DND-41 (cell line): ENCODE measurements at regions not wholly inside any gene's neighbourhood (a gene's known extent, or its start where the extent isn't known, plus 50 kb on each side); places are given as distances from the start of the nearest gene placed in this dataset.

Experiments used
- ATAC-seq: fragments of 200-7000 bp; cut with Tn5 transposase; 3 replicates; pipeline ENCODE4 v1.9.1; 2021; ENCODE audit warnings: low read depth; ENCODE audit not compliant: insufficient read depth
- DNase-seq: peaks from one replicate; pipeline ENCODE4 v3.0.0-alpha.2; 2020
- H2AFZ ChIP-seq: 2 replicates; pipeline ENCODE4 v1.6.0; 2012; ENCODE audit warnings: low read depth, low read length
- H3K27ac ChIP-seq: 2 replicates; pipeline ENCODE4 v1.5.1; 2012; ENCODE audit warnings: low read length, inconsistent platforms
- H3K27me3 ChIP-seq: fragments of 200-600 bp; sonication (generic); 2 replicates; pipeline ENCODE4 v1.6.0; 2012; ENCODE audit warnings: low read length, mild to moderate bottlenecking, inconsistent platforms; ENCODE audit not compliant: insufficient read depth, poor library complexity
- H3K36me3 ChIP-seq: 2 replicates; pipeline ENCODE4 v1.5.1; 2012; ENCODE audit warnings: low read length, inconsistent platforms; ENCODE audit not compliant: insufficient read depth
- H3K4me1 ChIP-seq: 2 replicates; pipeline ENCODE4 v1.5.1; 2012; ENCODE audit warnings: mild to moderate bottlenecking, low read length; ENCODE audit not compliant: insufficient read depth
- H3K4me2 ChIP-seq: 2 replicates; pipeline ENCODE4 v1.6.0; 2012; ENCODE audit warnings: mild to moderate bottlenecking, moderate library complexity, low read length, inconsistent platforms; ENCODE audit not compliant: insufficient read depth
- H3K4me3 ChIP-seq, 2 experiments: fragments of 200-600 bp in 1 of 2; shearing (Covaris generic) in 1 of 2; 2 replicates each; pipeline ENCODE4 v1.5.1; 2012 to 2016; ENCODE audit warnings: inconsistent platforms in 2 of 2, low read length in 2 of 2, mild to moderate bottlenecking in 2 of 2, low read depth in 1 of 2, moderate library complexity in 1 of 2
- H3K79me2 ChIP-seq: 2 replicates; pipeline ENCODE4 v1.6.0; 2012; ENCODE audit warnings: low read length, inconsistent platforms; ENCODE audit not compliant: insufficient read depth
- H3K9ac ChIP-seq: 2 replicates; pipeline ENCODE4 v1.6.0; 2012; ENCODE audit warnings: low read depth, mild to moderate bottlenecking, inconsistent platforms, low read length, moderate library complexity
- H3K9me3 ChIP-seq: 2 replicates; pipeline ENCODE4 v1.5.1; 2012; ENCODE audit warnings: low read length, moderate library complexity, mild to moderate bottlenecking, inconsistent platforms; ENCODE audit not compliant: insufficient read depth, severe bottlenecking
- H4K20me1 ChIP-seq: 2 replicates; pipeline ENCODE4 v1.6.0; 2012; ENCODE audit warnings: low read length; ENCODE audit not compliant: insufficient read depth
- CTCF ChIP-seq: IDR thresholded peaks from 2 replicates; pipeline ENCODE4 v1.5.1; 2012; ENCODE audit warnings: borderline replicate concordance, low read length, moderate library complexity, mild to moderate bottlenecking; ENCODE audit not compliant: poor library complexity, severe bottlenecking; ENCODE audit errors: extremely low read depth
- EZH2 ChIP-seq: IDR thresholded peaks from 3 replicates; pipeline ENCODE4 v1.6.1; 2012; ENCODE audit warnings: borderline replicate concordance, low read depth, mild to moderate bottlenecking, moderate library complexity, low read length, inconsistent platforms; ENCODE audit not compliant: severe bottlenecking

- Histone ChIP-seq H3K79me2 (no peaks in the 10 kb centered on the region), H3K9me3 (no peaks in the 10 kb centered on the region), H3K9ac (no peak overlapping the region), H3K4me3 (no peak overlapping the region), H3K4me1 (no peaks in the 10 kb centered on the region), H3K4me2 (no peak overlapping the region), H2AFZ (no peak overlapping the region), H3K27ac (no peak overlapping the region), H3K27me3 (no peaks in the 10 kb centered on the region), H3K36me3 (no peaks in the 10 kb centered on the region), H4K20me1 (no peaks in the 10 kb centered on the region)
- ATAC-seq (no peak), DNase-seq (no peak)
- no peak for TF ChIP-seq CTCF
- TF ChIP-seq EZH2: no peak
Observed at GRCh38 chr4:84433633-84434222, 65.4 kb downstream of the NKX6-1 start.

GRCh38 chr4:84432713-84433112 lies 66.4 kb downstream of the NKX6-1 start:
- TF ChIP-seq CTCF: no peak
- TF ChIP-seq EZH2: no peak
- Histone ChIP-seq H3K4me3 (no peak overlapping the region), H3K79me2 (no peaks in the 10 kb centered on the region), H3K4me2 (no peak overlapping the region), H3K27ac (no peak overlapping the region), H3K36me3 (no peaks in the 10 kb centered on the region), H2AFZ (no peak overlapping the region), H4K20me1 (no peaks in the 10 kb centered on the region), H3K27me3 (no peaks in the 10 kb centered on the region), H3K4me1 (no peaks in the 10 kb centered on the region), H3K9ac (no peak overlapping the region), H3K9me3 (no peaks in the 10 kb centered on the region)
- no peak for ATAC-seq
- DNase-seq: no peak

GRCh38 chr4:84420608-84421007 lies 78.5 kb downstream of the NKX6-1 start:
- no peak overlapping the region for H3K4me2 ChIP-seq
- H3K27me3 ChIP-seq: no peaks in the 10 kb centered on the region
- ATAC-seq (no peak), DNase-seq (no peak)
- H3K27ac ChIP-seq: no peak overlapping the region
- no peaks in the 10 kb centered on the region for H3K36me3 ChIP-seq
- H3K9me3 ChIP-seq: no peaks in the 10 kb centered on the region
- no peak overlapping the region for H2AFZ ChIP-seq
- H3K9ac ChIP-seq: no peak overlapping the region
- no peaks in the 10 kb centered on the region for H3K79me2 ChIP-seq
- no peaks in the 10 kb centered on the region for H3K4me1 ChIP-seq
- H3K4me3 ChIP-seq: no peak overlapping the region
- H4K20me1 ChIP-seq: no peaks in the 10 kb centered on the region
- no peak for TF ChIP-seq EZH2
- TF ChIP-seq CTCF: no peak

- H2AFZ ChIP-seq: no peak overlapping the region
- H3K4me1 ChIP-seq: no peaks in the 10 kb centered on the region
- no peak overlapping the region for H3K27ac ChIP-seq
- no peaks in the 10 kb centered on the region for H3K27me3 ChIP-seq
- DNase-seq: no peak
- no peak for TF ChIP-seq EZH2
- H3K9me3 ChIP-seq: no peaks in the 10 kb centered on the region
- H4K20me1 ChIP-seq: no peaks in the 10 kb centered on the region
- H3K79me2 ChIP-seq: no peaks in the 10 kb centered on the region
- H3K9ac ChIP-seq: no peak overlapping the region
- H3K4me2 ChIP-seq: no peak overlapping the region
- no peaks in the 10 kb centered on the region for H3K36me3 ChIP-seq
- no peak for ATAC-seq
- no peak overlapping the region for H3K4me3 ChIP-seq
Observed at GRCh38 chr4:84419201-84419600, 79.9 kb downstream of the NKX6-1 start.
